Keratinocyte (primary cell): ENCODE measurements at regions not wholly inside any gene's neighbourhood (a gene's known extent, or its start where the extent isn't known, plus 50 kb on each side); places are given as distances from the start of the nearest gene placed in this dataset.

Experiments used
- DNase-seq: peaks from one replicate; pipeline ENCODE4 v3.0.0-alpha.2; 2011; ENCODE audit warnings: low read depth, missing footprints, low spot score
- FAIRE-seq: peaks from 2 replicates; lab custom pipeline; 2011; peaks lifted over from hg19 to GRCh38; lab: Jason Lieb, UNC
- H2AFZ ChIP-seq: 2 replicates; pipeline ENCODE4 v1.6.0; 2012; ENCODE audit warnings: low read length, control low read depth, inconsistent platforms; ENCODE audit not compliant: control insufficient read depth
- H3K27ac ChIP-seq: 2 replicates; pipeline ENCODE4 v1.5.1; 2011; ENCODE audit warnings: low read length; ENCODE audit not compliant: control insufficient read depth, insufficient read depth
- H3K27me3 ChIP-seq: 3 replicates; pipeline ENCODE4 v1.6.0; 2011; ENCODE audit warnings: low read length; ENCODE audit not compliant: control insufficient read depth, insufficient read depth; ENCODE audit errors: extremely low read depth
- H3K36me3 ChIP-seq, 2 experiments: 2 replicates in 1 of 2; 3 replicates in 1 of 2; pipeline ENCODE4 v1.5.1; 2011; ENCODE audit warnings: low read length in 2 of 2, mild to moderate bottlenecking in 1 of 2; ENCODE audit not compliant: control insufficient read depth in 2 of 2, insufficient read depth in 2 of 2; ENCODE audit errors: extremely low read depth in 1 of 2
- H3K4me1 ChIP-seq: 3 replicates; pipeline ENCODE4 v1.5.1; 2011; ENCODE audit warnings: low read length; ENCODE audit not compliant: control insufficient read depth, insufficient read depth; ENCODE audit errors: extremely low read depth
- H3K4me2 ChIP-seq: 3 replicates; pipeline ENCODE4 v1.6.0; 2011; ENCODE audit warnings: low read depth, low read length; ENCODE audit not compliant: control insufficient read depth, insufficient read depth; ENCODE audit errors: extremely low read depth
- H3K4me3 ChIP-seq, 3 experiments: fragments of 200-600 bp in 1 of 3; sonication (generic) in 1 of 3; 2 replicates in 2 of 3; 3 replicates in 1 of 3; pipeline ENCODE4 v1.5.1; 2011 to 2016; ENCODE audit warnings: low read length in 3 of 3, mild to moderate bottlenecking in 3 of 3, control low read depth in 2 of 3, inconsistent platforms in 1 of 3, low read depth in 1 of 3, mixed read lengths in 1 of 3, mixed run types in 1 of 3, moderate library complexity in 1 of 3; ENCODE audit not compliant: control insufficient read depth in 2 of 3, insufficient read depth in 2 of 3; ENCODE audit errors: extremely low read depth in 1 of 3
- H3K79me2 ChIP-seq: 2 replicates; pipeline ENCODE4 v1.6.0; 2012; ENCODE audit warnings: low read length; ENCODE audit not compliant: control insufficient read depth, insufficient read depth
- H3K9ac ChIP-seq: 3 replicates; pipeline ENCODE4 v1.6.0; 2011; ENCODE audit warnings: low read length; ENCODE audit not compliant: control insufficient read depth, insufficient read depth; ENCODE audit errors: extremely low read depth
- H3K9me1 ChIP-seq: 3 replicates; pipeline ENCODE4 v1.6.0; 2011; ENCODE audit warnings: low read length; ENCODE audit not compliant: control insufficient read depth, insufficient read depth; ENCODE audit errors: extremely low read depth
- H3K9me3 ChIP-seq: 2 replicates; pipeline ENCODE4 v1.5.1; 2012; ENCODE audit warnings: low read depth, low read length; ENCODE audit not compliant: control insufficient read depth
- H4K20me1 ChIP-seq: 3 replicates; pipeline ENCODE4 v1.6.0; 2011; ENCODE audit warnings: low read length; ENCODE audit not compliant: control insufficient read depth, insufficient read depth; ENCODE audit errors: extremely low read depth
- CTCF ChIP-seq, 3 experiments: IDR thresholded peaks in 1 of 3; conservative IDR thresholded peaks in 1 of 3; optimal IDR thresholded peaks in 1 of 3; 2 replicates in 2 of 3; 3 replicates in 1 of 3; pipeline versions ENCODE3 to v1.5.1; 2011; ENCODE audit warnings: low read length in 3 of 3, mild to moderate bottlenecking in 3 of 3, moderate library complexity in 2 of 3, control low read depth in 1 of 3, inconsistent platforms in 1 of 3; ENCODE audit not compliant: insufficient read depth in 2 of 3; ENCODE audit errors: extremely low read depth in 1 of 3
- EZH2 ChIP-seq: IDR thresholded peaks from one replicate; pipeline ENCODE4 v1.6.1; 2012; ENCODE audit warnings: inconsistent platforms, mild to moderate bottlenecking, low read length, moderate library complexity
- dilution Hi-C: fragments of 300-500 bp; cut with MboI; formaldehyde crosslinking; loops from one replicate; pipeline ENCODE4 v1.7.0; 2020; ENCODE audit warnings: low sequenced_read_pairs; ENCODE audit not compliant: extremely low pct_ligation_motif_present

- Histone ChIP-seq H3K27ac (no peak overlapping the region), H2AFZ (no peak overlapping the region), H3K4me3 (no peak overlapping the region), H3K9me1 (no peaks in the 10 kb centered on the region), H3K9me3 (no peaks in the 10 kb centered on the region), H3K4me1 (no peaks in the 10 kb centered on the region), H3K36me3 (no peaks in the 10 kb centered on the region), H3K79me2 (no peaks in the 10 kb centered on the region), H3K4me2 (no peak overlapping the region), H3K9ac (no peak overlapping the region), H3K27me3 (no peaks in the 10 kb centered on the region), H4K20me1 (no peaks in the 10 kb centered on the region)
- FAIRE-seq (no peak), DNase-seq (no peak)
- TF ChIP-seq CTCF (optimal IDR thresholded peaks at IDR 0.05 in 1 of 3, IDR thresholded peaks at IDR 0.05 in 1 of 3, conservative IDR thresholded peaks at IDR 0.05 in 1 of 3; ENCODE audit: extremely low read depth in 1 of 3, insufficient read depth in 2 of 3, low read length in 3 of 3): no peak
- no peak for TF ChIP-seq EZH2
- dilution Hi-C loops: no loop called here
These were observed 1101.5 kb upstream of the KLHL29 start for GRCh38 chr2:22283436-22283835.

- no peaks in the 10 kb centered on the region for H3K9me1 ChIP-seq
- FAIRE-seq: no peak
These were observed 1094.7 kb upstream of the KLHL29 start for GRCh38 chr2:22290302-22290701.

More at GRCh38 chr2:22290302-22290701, 1094.7 kb upstream of the KLHL29 start:
- no peaks in the 10 kb centered on the region for H3K27me3 ChIP-seq
- dilution Hi-C loops: no loop called here
- H2AFZ ChIP-seq: no peak overlapping the region
- H3K4me1 ChIP-seq: no peaks in the 10 kb centered on the region
- DNase-seq: no peak
- H4K20me1 ChIP-seq: no peaks in the 10 kb centered on the region
- H3K36me3 ChIP-seq: no peaks in the 10 kb centered on the region
- TF ChIP-seq CTCF (optimal IDR thresholded peaks at IDR 0.05 in 1 of 3, IDR thresholded peaks at IDR 0.05 in 1 of 3, conservative IDR thresholded peaks at IDR 0.05 in 1 of 3; ENCODE audit: extremely low read depth in 1 of 3, insufficient read depth in 2 of 3, low read length in 3 of 3) (no peak), EZH2 (no peak)
- H3K9me3 ChIP-seq: no peaks in the 10 kb centered on the region
- no peak overlapping the region for H3K4me2 ChIP-seq
- no peaks in the 10 kb centered on the region for H3K79me2 ChIP-seq
- no peak overlapping the region for H3K4me3 ChIP-seq
- H3K9ac ChIP-seq: no peak overlapping the region
- H3K27ac ChIP-seq: no peak overlapping the region
